HPDE6-E6E7 (cell line): ENCODE measurements at regions not wholly inside any gene's neighbourhood (a gene's known extent, or its start where the extent isn't known, plus 50 kb on each side); places are given as distances from the start of the nearest gene placed in this dataset.
A peak's percentile ranks its signal among the peaks of the same experiment; 100 is the strongest.

Experiments
- DNase-seq: peaks from one replicate; pipeline ENCODE4 v3.0.0; 2011; ENCODE audit warnings: missing footprints; ENCODE audit errors: extremely low spot score

- no peak for DNase-seq
These were observed 99.6 kb upstream of the SCG2 start for GRCh38 chr2:223701761-223702160.

GRCh38 chr2:223700221-223700620 lies 98.1 kb upstream of the SCG2 start:
- DNase-seq: no peak

- DNase-seq: peak; percentile 28
These were observed 95.9 kb upstream of the SCG2 start for GRCh38 chr2:223697892-223698645.

GRCh38 chr2:223697316-223697891 lies 95.2 kb upstream of the SCG2 start:
- DNase-seq: no peak

- peak; percentile 70 for DNase-seq
These were observed 94.6 kb upstream of the SCG2 start for GRCh38 chr2:223696719-223697118.

GRCh38 chr2:223692191-223692947 lies 90.2 kb upstream of the SCG2 start:
- peak; percentile 49 for DNase-seq

GRCh38 chr2:223688094-223688835 lies 86.1 kb upstream of the SCG2 start:
- DNase-seq: no peak

GRCh38 chr2:223681125-223681524 lies 79.0 kb upstream of the SCG2 start:
- no peak for DNase-seq

- peak; percentile 45 for DNase-seq
These were observed 72.9 kb upstream of the SCG2 start for GRCh38 chr2:223674998-223675609.

- no peak for DNase-seq
These were observed 67.5 kb upstream of the SCG2 start for GRCh38 chr2:223669453-223670225.

GRCh38 chr2:223668302-223668998 lies 66.3 kb upstream of the SCG2 start:
- DNase-seq: no peak

GRCh38 chr2:223654384-223654915 lies 52.3 kb upstream of the SCG2 start:
- no peak for DNase-seq

GRCh38 chr2:223652902-223653301 lies 50.7 kb upstream of the SCG2 start:
- no peak for DNase-seq

GRCh38 chr2:223652122-223652521 lies 50.0 kb upstream of the SCG2 start:
- no peak for DNase-seq
